ENCODE measurements at regions not wholly inside any gene's neighbourhood (a gene's known extent, or its start where the extent isn't known, plus 50 kb on each side); places are given as distances from the start of the nearest gene placed in this dataset.

GRCh38 chr3:40969756-40970466 is 229.4 kb upstream of the CTNNB1 start:
- no CpG with 5 or more reads among the region's 3 CpGs for WGBS (ENCODE audit: insufficient coverage)
- Histone ChIP-seq H3K36me3 (ENCODE audit: control insufficient read depth, insufficient read depth, low read length) (no peaks in the 10 kb centered on the region), H3K9me3 (replicated peaks; ENCODE audit: control insufficient read depth, low read depth, low read length) (no peaks in the 10 kb centered on the region), H3K27ac (ENCODE audit: low read length) (no peak overlapping the region), H3K27me3 (ENCODE audit: control insufficient read depth, insufficient read depth, low read length) (no peaks in the 10 kb centered on the region), H3K4me3 (ENCODE audit: low read length) (no peak overlapping the region), H3K4me1 (ENCODE audit: control insufficient read depth, insufficient read depth, low read length) (peaks cover 34% of the 10 kb centered on the region)
- no peak for DNase-seq

GRCh38 chr3:40971191-40972168 is 227.8 kb upstream of the CTNNB1 start:
- 91% methylated on average over 3 of the region's 10 CpGs for WGBS (ENCODE audit: insufficient coverage)
- Histone ChIP-seq H3K36me3 (ENCODE audit: control insufficient read depth, insufficient read depth, low read length) (no peaks in the 10 kb centered on the region), H3K4me1 (ENCODE audit: control insufficient read depth, insufficient read depth, low read length) (peaks cover 44% of the 10 kb centered on the region)

GRCh38 chr3:40972350-40972749 is 227.0 kb upstream of the CTNNB1 start:
- H3K27ac ChIP-seq (ENCODE audit: low read length) = peak overlapping the region; percentile 89
- H3K27me3 ChIP-seq (ENCODE audit: control insufficient read depth, insufficient read depth, low read length) = no peaks in the 10 kb centered on the region
- no peaks in the 10 kb centered on the region for H3K9me3 ChIP-seq (replicated peaks; ENCODE audit: control insufficient read depth, low read depth, low read length)
- no peak for DNase-seq
- no peaks in the 10 kb centered on the region for H3K36me3 ChIP-seq (ENCODE audit: control insufficient read depth, insufficient read depth, low read length)
- no peak overlapping the region for H3K4me3 ChIP-seq (ENCODE audit: low read length)
- peaks cover 44% of the 10 kb centered on the region for H3K4me1 ChIP-seq (ENCODE audit: control insufficient read depth, insufficient read depth, low read length)
- 86% methylated on average over 3 of the region's 4 CpGs for WGBS (ENCODE audit: insufficient coverage)

More at GRCh38 chr3:40971191-40972168, 227.8 kb upstream of the CTNNB1 start:
- H3K9me3 ChIP-seq (replicated peaks; ENCODE audit: control insufficient read depth, low read depth, low read length) = no peaks in the 10 kb centered on the region
- peak overlapping the region; percentile 89 for H3K27ac ChIP-seq (ENCODE audit: low read length)
- DNase-seq = peak; percentile 93
- H3K4me3 ChIP-seq (ENCODE audit: low read length) = no peak overlapping the region
- H3K27me3 ChIP-seq (ENCODE audit: control insufficient read depth, insufficient read depth, low read length) = no peaks in the 10 kb centered on the region

GRCh38 chr3:40973141-40973540 is 226.2 kb upstream of the CTNNB1 start:
- no peaks in the 10 kb centered on the region for H3K27me3 ChIP-seq (ENCODE audit: control insufficient read depth, insufficient read depth, low read length)
- H3K4me3 ChIP-seq (ENCODE audit: low read length) = no peak overlapping the region
- 46% methylated on average over 1 of the region's 2 CpGs for WGBS (ENCODE audit: insufficient coverage)
- peaks cover 44% of the 10 kb centered on the region for H3K4me1 ChIP-seq (ENCODE audit: control insufficient read depth, insufficient read depth, low read length)
- no peak overlapping the region for H3K27ac ChIP-seq (ENCODE audit: low read length)
- no peaks in the 10 kb centered on the region for H3K36me3 ChIP-seq (ENCODE audit: control insufficient read depth, insufficient read depth, low read length)
- no peaks in the 10 kb centered on the region for H3K9me3 ChIP-seq (replicated peaks; ENCODE audit: control insufficient read depth, low read depth, low read length)
- no peak for DNase-seq

GRCh38 chr3:40975711-40976121 is 223.6 kb upstream of the CTNNB1 start:
- Histone ChIP-seq H3K36me3 (ENCODE audit: control insufficient read depth, insufficient read depth, low read length) (no peaks in the 10 kb centered on the region), H3K27me3 (ENCODE audit: control insufficient read depth, insufficient read depth, low read length) (no peaks in the 10 kb centered on the region), H3K4me1 (ENCODE audit: control insufficient read depth, insufficient read depth, low read length) (peaks cover 32% of the 10 kb centered on the region), H3K27ac (ENCODE audit: low read length) (peak overlapping the region; percentile 26), H3K4me3 (ENCODE audit: low read length) (no peak overlapping the region), H3K9me3 (replicated peaks; ENCODE audit: control insufficient read depth, low read depth, low read length) (no peaks in the 10 kb centered on the region)
- 88% methylated on average over 1 of the region's 6 CpGs for WGBS (ENCODE audit: insufficient coverage)
- DNase-seq = no peak

- no peaks in the 10 kb centered on the region for H3K36me3 ChIP-seq (ENCODE audit: control insufficient read depth, insufficient read depth, low read length)
- H3K27me3 ChIP-seq (ENCODE audit: control insufficient read depth, insufficient read depth, low read length) = no peaks in the 10 kb centered on the region
- no peak for DNase-seq
- H3K27ac ChIP-seq (ENCODE audit: low read length) = peak overlapping the region; percentile 26
- no peak overlapping the region for H3K4me3 ChIP-seq (ENCODE audit: low read length)
- H3K9me3 ChIP-seq (replicated peaks; ENCODE audit: control insufficient read depth, low read depth, low read length) = no peaks in the 10 kb centered on the region
- peaks cover 27% of the 10 kb centered on the region for H3K4me1 ChIP-seq (ENCODE audit: control insufficient read depth, insufficient read depth, low read length)
- no CpG with 5 or more reads among the region's 2 CpGs for WGBS (ENCODE audit: insufficient coverage)
These were observed 223.1 kb upstream of the CTNNB1 start for GRCh38 chr3:40976241-40976640.

- Histone ChIP-seq H3K27me3 (ENCODE audit: control insufficient read depth, insufficient read depth, low read length) (no peaks in the 10 kb centered on the region), H3K4me1 (ENCODE audit: control insufficient read depth, insufficient read depth, low read length) (peaks cover 13% of the 10 kb centered on the region), H3K27ac (ENCODE audit: low read length) (no peak overlapping the region), H3K9me3 (replicated peaks; ENCODE audit: control insufficient read depth, low read depth, low read length) (no peaks in the 10 kb centered on the region), H3K4me3 (ENCODE audit: low read length) (no peak overlapping the region), H3K36me3 (ENCODE audit: control insufficient read depth, insufficient read depth, low read length) (no peaks in the 10 kb centered on the region)
- DNase-seq = no peak
- WGBS (ENCODE audit: insufficient coverage) = no CpG with 5 or more reads among the region's 2 CpGs
These were observed 220.9 kb upstream of the CTNNB1 start for GRCh38 chr3:40978442-40978841.

- Histone ChIP-seq H3K9me3 (replicated peaks; ENCODE audit: control insufficient read depth, low read depth, low read length) (no peaks in the 10 kb centered on the region), H3K36me3 (ENCODE audit: control insufficient read depth, insufficient read depth, low read length) (no peaks in the 10 kb centered on the region), H3K27me3 (ENCODE audit: control insufficient read depth, insufficient read depth, low read length) (no peaks in the 10 kb centered on the region), H3K4me1 (ENCODE audit: control insufficient read depth, insufficient read depth, low read length) (peaks cover 10% of the 10 kb centered on the region), H3K27ac (ENCODE audit: low read length) (no peak overlapping the region), H3K4me3 (ENCODE audit: low read length) (no peak overlapping the region)
- no CpG with 5 or more reads among the region's 3 CpGs for WGBS (ENCODE audit: insufficient coverage)
- no peak for DNase-seq
These were observed 219.3 kb upstream of the CTNNB1 start for GRCh38 chr3:40979962-40980361.

GRCh38 chr3:40980467-40980866 is 218.8 kb upstream of the CTNNB1 start:
- Histone ChIP-seq H3K4me3 (ENCODE audit: low read length) (no peak overlapping the region), H3K27ac (ENCODE audit: low read length) (no peak overlapping the region), H3K9me3 (replicated peaks; ENCODE audit: control insufficient read depth, low read depth, low read length) (no peaks in the 10 kb centered on the region), H3K4me1 (ENCODE audit: control insufficient read depth, insufficient read depth, low read length) (peaks cover 7% of the 10 kb centered on the region), H3K27me3 (ENCODE audit: control insufficient read depth, insufficient read depth, low read length) (no peaks in the 10 kb centered on the region), H3K36me3 (ENCODE audit: control insufficient read depth, insufficient read depth, low read length) (no peaks in the 10 kb centered on the region)
- no peak for DNase-seq
- WGBS (ENCODE audit: insufficient coverage) = 83% methylated on average over 1 of the region's 4 CpGs

GRCh38 chr3:40985195-40985594 is 214.1 kb upstream of the CTNNB1 start:
- H3K27ac ChIP-seq (ENCODE audit: low read length) = no peak overlapping the region
- H3K4me1 ChIP-seq (ENCODE audit: control insufficient read depth, insufficient read depth, low read length) = peaks cover 4% of the 10 kb centered on the region
- no peak for DNase-seq
- H3K36me3 ChIP-seq (ENCODE audit: control insufficient read depth, insufficient read depth, low read length) = no peaks in the 10 kb centered on the region
- no peak overlapping the region for H3K4me3 ChIP-seq (ENCODE audit: low read length)
- no peaks in the 10 kb centered on the region for H3K9me3 ChIP-seq (replicated peaks; ENCODE audit: control insufficient read depth, low read depth, low read length)
- WGBS (ENCODE audit: insufficient coverage) = no CpG with 5 or more reads among the region's 2 CpGs
- H3K27me3 ChIP-seq (ENCODE audit: control insufficient read depth, insufficient read depth, low read length) = no peaks in the 10 kb centered on the region

All from muscle of leg (tissue), 3 donors.